CD14-positive monocyte (primary cell): ENCODE measurements at regions not wholly inside any gene's neighbourhood (a gene's known extent, or its start where the extent isn't known, plus 50 kb on each side); places are given as distances from the start of the nearest gene placed in this dataset.

ENCODE experiments used
- DNase-seq, 3 donors: peaks; one replicate each; pipeline ENCODE4 v3.0.0-alpha.2; 2011 to 2022
- H2AFZ ChIP-seq: 2 replicates; pipeline ENCODE4 v1.6.0; 2012; ENCODE audit warnings: mild to moderate bottlenecking, low read depth, low read length, inconsistent platforms; ENCODE audit not compliant: insufficient read depth, poor library complexity, severe bottlenecking
- H3K27ac ChIP-seq, 2 donors: 1 replicate in 1 of 2; 2 replicates in 1 of 2; pipeline ENCODE4 v1.5.1; 2012 to 2013; ENCODE audit warnings: low read length in 2 of 2, control low read depth in 1 of 2, inconsistent platforms in 1 of 2, low read depth in 1 of 2, mild to moderate bottlenecking in 1 of 2
- H3K27me3 ChIP-seq, 2 donors: one replicate each; pipeline versions ENCODE4 v1.6.0 to v1.6.1; 2011 to 2013; ENCODE audit warnings: low read length in 2 of 2; ENCODE audit not compliant: control insufficient read depth in 2 of 2, insufficient read depth in 2 of 2
- H3K36me3 ChIP-seq, 2 donors: replicated peaks in 1 of 2; 1 replicate in 1 of 2; 2 replicates in 1 of 2; pipeline versions ENCODE4 v1.5.1 to v1.6.1; 2012 to 2013; ENCODE audit warnings: low read length in 2 of 2, control low read depth in 1 of 2, inconsistent platforms in 1 of 2, mild to moderate bottlenecking in 1 of 2; ENCODE audit not compliant: insufficient read depth in 2 of 2, control insufficient read depth in 1 of 2
- H3K4me1 ChIP-seq, 2 donors: 1 replicate in 1 of 2; 2 replicates in 1 of 2; pipeline versions ENCODE4 v1.5.1 to v1.6.1; 2012 to 2013; ENCODE audit warnings: low read length in 2 of 2, control low read depth in 1 of 2, inconsistent platforms in 1 of 2, mild to moderate bottlenecking in 1 of 2, moderate library complexity in 1 of 2; ENCODE audit not compliant: insufficient read depth in 2 of 2, control insufficient read depth in 1 of 2
- H3K4me2 ChIP-seq: replicated peaks from 2 replicates; pipeline ENCODE3; 2012; ENCODE audit warnings: low read length, moderate library complexity, mild to moderate bottlenecking; ENCODE audit not compliant: poor library complexity, severe bottlenecking; ENCODE audit errors: extremely low read depth
- H3K4me3 ChIP-seq, 3 experiments: fragments of 200-600 bp in 1 of 3; sonication (generic) in 1 of 3; replicated peaks in 1 of 3; 1 replicate in 2 of 3; 2 replicates in 1 of 3; pipeline ENCODE4 v1.5.1; 2011 to 2013; ENCODE audit warnings: low read length in 3 of 3, mild to moderate bottlenecking in 3 of 3, control low read depth in 2 of 3, low read depth in 2 of 3, inconsistent platforms in 1 of 3, moderate library complexity in 1 of 3
- H3K79me2 ChIP-seq: 2 replicates; pipeline ENCODE4 v1.6.0; 2012; ENCODE audit warnings: mild to moderate bottlenecking, control low read depth, inconsistent platforms, low read length, moderate library complexity; ENCODE audit not compliant: insufficient read depth
- H3K9ac ChIP-seq: 2 replicates; pipeline ENCODE4 v1.6.0; 2017; ENCODE audit warnings: low read length, mild to moderate bottlenecking; ENCODE audit not compliant: insufficient read depth, poor library complexity, severe bottlenecking
- H3K9me3 ChIP-seq, 2 donors: replicated peaks in 1 of 2; 1 replicate in 1 of 2; 2 replicates in 1 of 2; pipeline versions ENCODE4 v1.5.1 to v1.6.1; 2012 to 2013; ENCODE audit warnings: low read length in 2 of 2, control low read depth in 1 of 2; ENCODE audit not compliant: control insufficient read depth in 1 of 2, insufficient read depth in 1 of 2
- H4K20me1 ChIP-seq: 2 replicates; pipeline ENCODE4 v1.6.0; 2012; ENCODE audit warnings: mild to moderate bottlenecking, low read length, control low read depth, moderate library complexity; ENCODE audit not compliant: insufficient read depth
- H3K27ac Mint-ChIP-seq, 7 donors: one replicate each; pipeline ENCODE4 v1.8.0; 2020; ENCODE audit warnings: mild to moderate bottlenecking in 7 of 7, mixed read lengths in 7 of 7, moderate library complexity in 6 of 7, inconsistent platforms in 2 of 7
- H3K27me3 Mint-ChIP-seq, 3 donors: one replicate each; pipeline ENCODE4 v1.8.0; 2021 to 2022; ENCODE audit warnings: low read depth in 3 of 3, mild to moderate bottlenecking in 3 of 3, mixed read lengths in 3 of 3, moderate library complexity in 3 of 3, inconsistent platforms in 1 of 3
- H3K36me3 Mint-ChIP-seq, 2 donors: one replicate each; pipeline ENCODE4 v1.8.0; 2020; ENCODE audit warnings: mixed read lengths in 2 of 2, inconsistent platforms in 1 of 2, mild to moderate bottlenecking in 1 of 2
- H3K4me1 Mint-ChIP-seq: one replicate; pipeline ENCODE4 v1.8.0; 2020; ENCODE audit warnings: mild to moderate bottlenecking, mixed read lengths
- H3K4me3 Mint-ChIP-seq, 2 donors: one replicate each; pipeline ENCODE4 v1.8.0; 2020; ENCODE audit warnings: mild to moderate bottlenecking in 2 of 2, mixed read lengths in 2 of 2, moderate library complexity in 1 of 2
- H3K9me3 Mint-ChIP-seq, 7 donors: one replicate each; pipeline ENCODE4 v1.8.0; 2020 to 2022; ENCODE audit warnings: mixed read lengths in 7 of 7, mild to moderate bottlenecking in 6 of 7, moderate library complexity in 6 of 7, inconsistent platforms in 2 of 7
- CTCF ChIP-seq: fragments of 200-600 bp; IDR thresholded peaks from one replicate; pipeline ENCODE4 v1.8.0; 2022; ENCODE audit warnings: antibody characterized with exemption, mild to moderate bottlenecking
- WGBS: methylation state at CpG from one replicate; pipeline ENCODE4 v1.1.5; 2013; ENCODE audit warnings: missing lambda C conversion rate; ENCODE audit not compliant: insufficient coverage; 5-methylcytosine and 5-hydroxymethylcytosine counted together
- intact Hi-C, 2 donors: fragments of 100-400 bp; cut with micrococcal nuclease; formaldehyde crosslinking; loops; one replicate each; pipeline versions ENCODE4 v1.15.0 to v1.15.1; 2023

GRCh38 chrX:97787849-97788248, 904.1 kb downstream of the RPA4 start:
- Histone ChIP-seq H3K9ac (no peak overlapping the region), H3K27ac (no peak overlapping the region), H3K27me3 (no peaks in the 10 kb centered on the region), H4K20me1 (no peaks in the 10 kb centered on the region), H3K9me3 (no peaks in the 10 kb centered on the region), H2AFZ (no peak overlapping the region), H3K4me1 (no peaks in the 10 kb centered on the region), H3K79me2 (no peaks in the 10 kb centered on the region), H3K4me3 (no peak overlapping the region), H3K4me2 (no peak overlapping the region), H3K36me3 (no peaks in the 10 kb centered on the region)
- no peaks in the 10 kb centered on the region for H3K4me1 Mint-ChIP-seq
- H3K4me3 Mint-ChIP-seq, result no peak overlapping the region
- no peak overlapping the region for H3K27ac Mint-ChIP-seq
- no peaks in the 10 kb centered on the region for H3K27me3 Mint-ChIP-seq
- no peaks in the 10 kb centered on the region for H3K36me3 Mint-ChIP-seq
- intact Hi-C loops, result no loop called here
- whole genome bisulfite sequencing, result no CpG with 5 or more reads among the region's 2 CpGs
- DNase-seq, result no peak
- no peak for TF ChIP-seq CTCF
- H3K9me3 Mint-ChIP-seq, result peaks cover 0 to 8% (median 0%) of the 10 kb centered on the region in 7 donors

GRCh38 chrX:97790850-97791249, 907.1 kb downstream of the RPA4 start:
- H3K27me3 ChIP-seq, result no peaks in the 10 kb centered on the region
- Mint-ChIP-seq H3K4me1 (no peaks in the 10 kb centered on the region), H3K36me3 (no peaks in the 10 kb centered on the region), H3K4me3 (no peak overlapping the region), H3K27me3 (peaks cover 0 to 3% (median 2%) of the 10 kb centered on the region in 3 donors), H3K27ac (no peak overlapping the region), H3K9me3 (no peaks in the 10 kb centered on the region)
- no peak overlapping the region for H3K27ac ChIP-seq
- no peaks in the 10 kb centered on the region for H4K20me1 ChIP-seq
- intact Hi-C loops, result no loop called here
- TF ChIP-seq CTCF, result no peak
- H3K9me3 ChIP-seq, result no peaks in the 10 kb centered on the region
- WGBS, result no CpG with 5 or more reads among the region's 1 CpG
- H3K4me1 ChIP-seq, result no peaks in the 10 kb centered on the region
- no peaks in the 10 kb centered on the region for H3K79me2 ChIP-seq
- H2AFZ ChIP-seq, result no peak overlapping the region
- DNase-seq, result no peak
- H3K9ac ChIP-seq, result no peak overlapping the region
- no peaks in the 10 kb centered on the region for H3K36me3 ChIP-seq
- H3K4me2 ChIP-seq, result no peak overlapping the region
- H3K4me3 ChIP-seq, result no peak overlapping the region
